T-cell (primary cell): ENCODE measurements at regions not wholly inside any gene's neighbourhood (a gene's known extent, or its start where the extent isn't known, plus 50 kb on each side); places are given as distances from the start of the nearest gene placed in this dataset.

Experiments used
- ATAC-seq, 4 experiments: fragments of 200-7000 bp in 3 of 4; fragments of 150-1000 bp in 1 of 4; cut with Tn5 transposase; replicated peaks in 1 of 4; 1 replicate in 3 of 4; 2 replicates in 1 of 4; pipeline ENCODE4 v1.10.0; 2021; ENCODE audit warnings: moderate library complexity in 3 of 4, mild to moderate bottlenecking in 2 of 4, moderate number of reproducible peaks in 1 of 4
- CTCF ChIA-PET, 2 donors: fragments of 300-600 bp; sonication (Branson Sonifier 250); formaldehyde crosslinking; loops; one replicate each; lab custom pipeline; 2022; ENCODE audit warnings: antibody characterized with exemption in 2 of 2; lab: Charles Lee
- POLR2A ChIA-PET, 2 donors: fragments of 300-600 bp; sonication (Branson Sonifier 250); formaldehyde crosslinking; loops; one replicate each; lab custom pipeline; 2022; ENCODE audit warnings: antibody characterized with exemption in 2 of 2; lab: Charles Lee
- DNase-seq, 35 experiments: peaks; one replicate each; pipeline versions ENCODE4 v3.0.0 to v3.0.0-alpha.2; 2013 to 2023
- H3K27ac ChIP-seq: one replicate; pipeline ENCODE4 v1.5.1; 2013; ENCODE audit warnings: low read length
- H3K27me3 ChIP-seq, 2 experiments: replicated peaks in 1 of 2; 1 replicate in 1 of 2; 2 replicates in 1 of 2; pipeline versions ENCODE4 v1.6.1 to v1.7.0; 2013; ENCODE audit warnings: low read length in 1 of 2, mixed read lengths in 1 of 2; ENCODE audit not compliant: control insufficient read depth in 2 of 2, insufficient read depth in 2 of 2; ENCODE audit errors: extremely low read depth in 1 of 2
- H3K36me3 ChIP-seq, 2 donors: 1 replicate in 1 of 2; 2 replicates in 1 of 2; pipeline versions ENCODE4 v1.6.1 to v1.7.0; 2013; ENCODE audit warnings: low read length in 1 of 2; ENCODE audit not compliant: control insufficient read depth in 2 of 2, insufficient read depth in 1 of 2; ENCODE audit errors: extremely low read depth in 1 of 2
- H3K4me1 ChIP-seq, 2 experiments: 1 replicate in 1 of 2; 2 replicates in 1 of 2; pipeline versions ENCODE4 v1.6.1 to v1.7.0; 2013; ENCODE audit warnings: low read length in 2 of 2, mixed read lengths in 1 of 2; ENCODE audit not compliant: insufficient read depth in 2 of 2, control insufficient read depth in 1 of 2; ENCODE audit errors: extremely low read depth in 1 of 2
- H3K4me3 ChIP-seq, 2 donors: 1 replicate in 1 of 2; 2 replicates in 1 of 2; pipeline versions ENCODE4 v1.5.1 to v1.7.0; 2013; ENCODE audit warnings: mild to moderate bottlenecking in 2 of 2, low read length in 1 of 2, moderate library complexity in 1 of 2; ENCODE audit not compliant: control insufficient read depth in 1 of 2; ENCODE audit errors: extremely low read depth in 1 of 2
- H3K9me3 ChIP-seq: 2 replicates; pipeline ENCODE4 v1.7.0; 2013
- H3K27ac Mint-ChIP-seq, 2 donors: one replicate each; pipeline ENCODE4 v1.8.0; 2020 to 2021; ENCODE audit warnings: mild to moderate bottlenecking in 2 of 2, mixed read lengths in 2 of 2
- H3K27me3 Mint-ChIP-seq, 2 donors: one replicate each; pipeline ENCODE4 v1.8.0; 2021 to 2022; ENCODE audit warnings: mixed read lengths in 2 of 2
- H3K36me3 Mint-ChIP-seq: one replicate; pipeline ENCODE4 v1.8.0; 2021; ENCODE audit warnings: mixed read lengths
- H3K4me1 Mint-ChIP-seq, 3 donors: one replicate each; pipeline ENCODE4 v1.8.0; 2020 to 2022; ENCODE audit warnings: mixed read lengths in 3 of 3, mild to moderate bottlenecking in 1 of 3
- H3K4me3 Mint-ChIP-seq, 3 donors: one replicate each; pipeline ENCODE4 v1.8.0; 2020 to 2022; ENCODE audit warnings: mild to moderate bottlenecking in 3 of 3, mixed read lengths in 3 of 3, moderate library complexity in 3 of 3
- H3K9me3 Mint-ChIP-seq, 3 donors: one replicate each; pipeline ENCODE4 v1.8.0; 2020 to 2022; ENCODE audit warnings: mixed read lengths in 3 of 3
- WGBS: methylation state at CpG from one replicate; pipeline ENCODE4 v1.1.5; 2013; ENCODE audit warnings: missing lambda C conversion rate; ENCODE audit not compliant: insufficient coverage; 5-methylcytosine and 5-hydroxymethylcytosine counted together

DNA sequence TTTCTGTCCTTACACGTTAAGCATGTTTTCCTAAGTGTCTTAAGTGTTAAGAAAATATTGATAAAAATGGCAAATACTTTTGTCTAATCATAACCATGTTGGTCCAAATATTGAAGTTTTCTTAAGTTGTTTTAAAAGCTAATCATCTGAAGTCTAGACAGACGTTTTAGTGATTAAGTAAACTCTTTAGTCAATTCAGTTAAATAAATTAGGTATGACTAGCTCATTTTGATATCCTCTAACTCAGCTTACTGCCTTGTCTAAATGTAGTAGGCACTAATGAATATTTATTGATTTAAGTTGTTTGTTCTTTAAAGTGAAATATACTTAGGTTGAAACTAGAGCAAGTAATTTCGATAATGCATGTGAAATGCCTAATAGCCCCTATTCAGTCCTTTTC is 471.8 kb upstream of the CHST9 start:
- Histone ChIP-seq H3K27me3 (no peaks in the 10 kb centered on the region), H3K4me3 (no peak overlapping the region), H3K36me3 (no peaks in the 10 kb centered on the region), H3K9me3 (no peaks in the 10 kb centered on the region), H3K4me1 (no peaks in the 10 kb centered on the region), H3K27ac (no peak overlapping the region)
- Mint-ChIP-seq H3K36me3 (no peaks in the 10 kb centered on the region), H3K4me3 (no peak overlapping the region), H3K27ac (no peak overlapping the region), H3K4me1 (no peaks in the 10 kb centered on the region), H3K27me3 (no peaks in the 10 kb centered on the region), H3K9me3 (peaks cover 3 to 8% (median 6%) of the 10 kb centered on the region in 3 donors)
- no peak for ATAC-seq
- WGBS: no CpG with 5 or more reads among the region's 3 CpGs
- POLR2A ChIA-PET: no interaction called here
- DNase-seq: no peak
- CTCF ChIA-PET: no interaction called here

- DNase-seq: no peak
- no peaks in the 10 kb centered on the region for H3K27me3 Mint-ChIP-seq
- no peaks in the 10 kb centered on the region for H3K9me3 ChIP-seq
- ChIA-PET POLR2A (no interaction called here), CTCF (no interaction called here)
- WGBS: 47% methylated on average over 2 of the region's 5 CpGs
- no peaks in the 10 kb centered on the region for H3K4me1 Mint-ChIP-seq
- H3K4me1 ChIP-seq: no peaks in the 10 kb centered on the region
- H3K36me3 ChIP-seq: no peaks in the 10 kb centered on the region
- ATAC-seq: no peak
- peaks cover under 1 to 8% (median 3%) of the 10 kb centered on the region in 3 donors for H3K9me3 Mint-ChIP-seq
- H3K27me3 ChIP-seq: no peaks in the 10 kb centered on the region
- no peak overlapping the region for H3K4me3 ChIP-seq
- H3K27ac ChIP-seq: no peak overlapping the region
- no peak overlapping the region for H3K27ac Mint-ChIP-seq
- no peak overlapping the region for H3K4me3 Mint-ChIP-seq
- no peaks in the 10 kb centered on the region for H3K36me3 Mint-ChIP-seq
These were observed 471.2 kb upstream of the CHST9 start for GRCh38 chr18:27656167-27656778.

DNA sequence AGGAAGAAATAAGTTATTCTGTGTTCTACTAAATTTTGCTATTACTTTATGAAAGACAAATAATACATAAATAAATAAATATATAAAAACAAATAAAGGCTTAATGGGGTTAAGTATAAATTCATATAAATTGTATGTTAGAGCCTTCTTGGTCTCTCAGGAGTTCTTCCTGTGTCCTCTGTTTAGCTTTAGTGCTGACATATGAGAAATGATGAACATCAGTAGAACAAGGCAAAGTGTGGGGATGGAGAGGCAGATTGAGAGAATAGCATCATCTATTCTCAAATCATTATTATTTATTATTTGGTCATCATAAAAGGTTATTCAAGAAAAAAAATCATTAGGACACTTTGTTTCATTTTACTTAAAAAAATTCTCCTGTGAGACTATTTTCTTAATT is 468.1 kb upstream of the CHST9 start:
- DNase-seq: no peak
- no peak overlapping the region for H3K4me3 Mint-ChIP-seq
- H3K27ac Mint-ChIP-seq: no peak overlapping the region
- ATAC-seq: no peak
- H3K4me1 Mint-ChIP-seq: no peaks in the 10 kb centered on the region
- no peaks in the 10 kb centered on the region for H3K36me3 Mint-ChIP-seq
- H3K9me3 Mint-ChIP-seq: peaks cover 0 to 4% (median 3%) of the 10 kb centered on the region in 3 donors
- no peaks in the 10 kb centered on the region for H3K27me3 ChIP-seq
- H3K4me1 ChIP-seq: no peaks in the 10 kb centered on the region
- H3K27me3 Mint-ChIP-seq: no peaks in the 10 kb centered on the region
- no peaks in the 10 kb centered on the region for H3K9me3 ChIP-seq
- H3K36me3 ChIP-seq: no peaks in the 10 kb centered on the region
- ChIA-PET POLR2A (no interaction called here), CTCF (no interaction called here)
- H3K4me3 ChIP-seq: no peak overlapping the region
- no peak overlapping the region for H3K27ac ChIP-seq

DNA sequence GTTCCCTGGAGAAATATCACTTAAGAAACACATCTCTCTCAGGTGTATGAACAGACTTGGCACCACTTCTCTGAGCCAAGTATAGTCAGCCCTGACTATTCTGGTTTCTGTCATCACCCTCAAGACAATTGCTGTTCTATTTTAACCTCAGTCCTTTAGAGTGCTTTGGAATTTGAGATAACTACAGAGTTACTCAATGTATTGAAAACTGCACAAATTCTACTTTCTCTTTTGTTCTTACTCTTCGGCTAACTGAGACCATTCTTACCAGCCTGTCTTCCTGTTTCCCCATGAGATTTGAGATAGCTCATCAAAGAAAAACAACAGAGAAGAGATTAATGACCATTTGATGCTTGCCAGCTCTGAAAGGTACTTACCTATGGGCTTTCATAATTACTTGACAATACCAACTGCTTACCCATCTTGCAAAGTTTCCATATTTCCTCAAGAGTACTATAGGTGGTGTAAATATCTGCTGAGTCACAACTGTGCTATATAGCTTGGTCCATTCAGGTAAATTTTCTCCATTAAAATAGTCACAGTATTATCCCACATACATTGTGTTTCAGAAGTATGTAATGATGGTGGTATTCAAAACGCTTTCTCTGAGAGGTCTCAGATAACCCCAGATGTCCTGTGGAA is 467.5 kb upstream of the CHST9 start:
- H3K36me3 Mint-ChIP-seq: no peaks in the 10 kb centered on the region
- Histone ChIP-seq H3K36me3 (no peaks in the 10 kb centered on the region), H3K9me3 (no peaks in the 10 kb centered on the region), H3K27me3 (no peaks in the 10 kb centered on the region), H3K27ac (no peak overlapping the region), H3K4me1 (no peaks in the 10 kb centered on the region), H3K4me3 (no peak overlapping the region)
- no peaks in the 10 kb centered on the region for H3K27me3 Mint-ChIP-seq
- DNase-seq (no peak), ATAC-seq (no peak)
- peaks cover 0 to 4% (median 3%) of the 10 kb centered on the region in 3 donors for H3K9me3 Mint-ChIP-seq
- ChIA-PET POLR2A (no interaction called here), CTCF (no interaction called here)
- no peaks in the 10 kb centered on the region for H3K4me1 Mint-ChIP-seq
- WGBS: 20% methylated on average over 1 of the region's 2 CpGs
- H3K4me3 Mint-ChIP-seq: no peak overlapping the region
- H3K27ac Mint-ChIP-seq: no peak overlapping the region

- 74% methylated on average over 3 of the region's 3 CpGs for WGBS
- no peak overlapping the region for H3K27ac ChIP-seq
- Mint-ChIP-seq H3K4me3 (no peak overlapping the region), H3K36me3 (no peaks in the 10 kb centered on the region), H3K27me3 (no peaks in the 10 kb centered on the region), H3K4me1 (no peaks in the 10 kb centered on the region), H3K27ac (no peak overlapping the region), H3K9me3 (peaks cover 0 to 6% (median under 1%) of the 10 kb centered on the region in 3 donors)
- CTCF ChIA-PET: no interaction called here
- POLR2A ChIA-PET: no interaction called here
- DNase-seq: no peak
- H3K27me3 ChIP-seq: no peaks in the 10 kb centered on the region
- ATAC-seq: no peak
- no peak overlapping the region for H3K4me3 ChIP-seq
- H3K9me3 ChIP-seq: no peaks in the 10 kb centered on the region
- H3K36me3 ChIP-seq: no peaks in the 10 kb centered on the region
- H3K4me1 ChIP-seq: no peaks in the 10 kb centered on the region
These were observed 464.5 kb upstream of the CHST9 start for GRCh38 chr18:27649621-27650020.

- H3K36me3 Mint-ChIP-seq: no peaks in the 10 kb centered on the region
- no CpG with 5 or more reads among the region's 1 CpG for WGBS
These were observed 460.8 kb upstream of the CHST9 start for GRCh38 chr18:27645929-27646328.

More at GRCh38 chr18:27645929-27646328, 460.8 kb upstream of the CHST9 start:
- Histone ChIP-seq H3K4me3 (no peak overlapping the region), H3K27me3 (no peaks in the 10 kb centered on the region), H3K4me1 (no peaks in the 10 kb centered on the region), H3K36me3 (no peaks in the 10 kb centered on the region), H3K27ac (no peak overlapping the region), H3K9me3 (no peaks in the 10 kb centered on the region)
- no peak overlapping the region for H3K27ac Mint-ChIP-seq
- peaks cover 0 to 12% (median 3%) of the 10 kb centered on the region in 3 donors for H3K9me3 Mint-ChIP-seq
- no peaks in the 10 kb centered on the region for H3K27me3 Mint-ChIP-seq
- no peaks in the 10 kb centered on the region for H3K4me1 Mint-ChIP-seq
- ChIA-PET POLR2A (no interaction called here), CTCF (no interaction called here)
- DNase-seq (no peak), ATAC-seq (no peak)
- H3K4me3 Mint-ChIP-seq: no peak overlapping the region
